ENCODE measurements at regions not wholly inside any gene's neighbourhood (a gene's known extent, or its start where the extent isn't known, plus 50 kb on each side); places are given as distances from the start of the nearest gene placed in this dataset.

- H3K9me3 ChIP-seq = peaks cover 0 to 37% (median 22%) of the 10 kb centered on the region in 8 donors
- no peaks in the 10 kb centered on the region for H3K27me3 ChIP-seq (replicated peaks in 1 of 7)
- no peaks in the 10 kb centered on the region for H3K36me3 ChIP-seq
- no peak for DNase-seq
- no peak overlapping the region for H3K27ac ChIP-seq
- WGBS, 5 donors = 25 to 34% (median 26%) methylated on average over 1 of the region's 1 CpG
- TF ChIP-seq POLR2A (IDR thresholded peaks at IDR 0.05) = no peak
- no peak for TF ChIP-seq POLR2AphosphoS5 (IDR thresholded peaks at IDR 0.05)
- no peak for TF ChIP-seq CTCF (IDR thresholded peaks at IDR 0.05 in 8 of 11, conservative IDR thresholded peaks at IDR 0.05 in 3 of 11)
- no peaks in the 10 kb centered on the region for H3K4me1 ChIP-seq
- H3K4me3 ChIP-seq = no peak overlapping the region
- intact Hi-C loops (cut with DNase I; ENCODE audit: low total_unique reads) = no loop called here
Measured at GRCh38 chr10:108787932-108788331, 1135.4 kb downstream of the XPNPEP1 start.

- Histone ChIP-seq H3K9me3 (peaks cover 0 to 37% (median 22%) of the 10 kb centered on the region in 8 donors), H3K4me1 (no peaks in the 10 kb centered on the region), H3K27me3 (replicated peaks in 1 of 7) (no peaks in the 10 kb centered on the region), H3K4me3 (no peak overlapping the region), H3K36me3 (no peaks in the 10 kb centered on the region), H3K27ac (no peak overlapping the region)
- DNase-seq = no peak
- TF ChIP-seq POLR2AphosphoS5 (IDR thresholded peaks at IDR 0.05) (no peak), POLR2A (IDR thresholded peaks at IDR 0.05) (no peak), CTCF (IDR thresholded peaks at IDR 0.05 in 8 of 11, conservative IDR thresholded peaks at IDR 0.05 in 3 of 11) (no peak)
- intact Hi-C loops (cut with DNase I; ENCODE audit: low total_unique reads) = no loop called here
- 35 to 100% (median 74%) methylated on average over 2 of the region's 2 CpGs for WGBS, 5 donors
Measured at GRCh38 chr10:108785011-108785410, 1138.3 kb downstream of the XPNPEP1 start.

- 79 to 90% (median 83%) methylated on average over 5 of the region's 5 CpGs for WGBS, 5 donors
- no peak overlapping the region for H3K4me3 ChIP-seq
- peaks cover 0 to 37% (median 22%) of the 10 kb centered on the region in 8 donors for H3K9me3 ChIP-seq
- no peaks in the 10 kb centered on the region for H3K36me3 ChIP-seq
- no peak for DNase-seq
- no peaks in the 10 kb centered on the region for H3K27me3 ChIP-seq (replicated peaks in 1 of 7)
- H3K27ac ChIP-seq = no peak overlapping the region
- H3K4me1 ChIP-seq = no peaks in the 10 kb centered on the region
- intact Hi-C loops (cut with DNase I; ENCODE audit: low total_unique reads) = no loop called here
- no peak for TF ChIP-seq POLR2A (IDR thresholded peaks at IDR 0.05)
- no peak for TF ChIP-seq POLR2AphosphoS5 (IDR thresholded peaks at IDR 0.05)
- TF ChIP-seq CTCF (IDR thresholded peaks at IDR 0.05 in 8 of 11, conservative IDR thresholded peaks at IDR 0.05 in 3 of 11) = no peak
Measured at GRCh38 chr10:108784534-108784933, 1138.8 kb downstream of the XPNPEP1 start.

GRCh38 chr10:108783897-108784296 is 1139.4 kb downstream of the XPNPEP1 start:
- no peak overlapping the region for H3K27ac ChIP-seq
- peak in 7 of 11 experiments; percentile 10 to 56 (median 44) for TF ChIP-seq CTCF (IDR thresholded peaks at IDR 0.05 in 8 of 11, conservative IDR thresholded peaks at IDR 0.05 in 3 of 11)
- no peak for TF ChIP-seq POLR2A (IDR thresholded peaks at IDR 0.05)
- 50 to 80% (median 53%) methylated on average over 1 of the region's 1 CpG for WGBS, 5 donors
- no peak for DNase-seq
- H3K36me3 ChIP-seq = no peaks in the 10 kb centered on the region
- H3K27me3 ChIP-seq (replicated peaks in 1 of 7) = no peaks in the 10 kb centered on the region
- peaks cover 0 to 37% (median 22%) of the 10 kb centered on the region in 8 donors for H3K9me3 ChIP-seq
- no peak overlapping the region for H3K4me3 ChIP-seq
- H3K4me1 ChIP-seq = no peaks in the 10 kb centered on the region
- intact Hi-C loops (cut with DNase I; ENCODE audit: low total_unique reads) = no loop called here

Data from spleen (tissue), 11 donors.